ENCODE measurements at regions not wholly inside any gene's neighbourhood (a gene's known extent, or its start where the extent isn't known, plus 50 kb on each side); places are given as distances from the start of the nearest gene placed in this dataset.

- TF ChIP-seq YY1 (IDR thresholded peaks at IDR 0.05), result no peak
- TF ChIP-seq, protein P1, sequence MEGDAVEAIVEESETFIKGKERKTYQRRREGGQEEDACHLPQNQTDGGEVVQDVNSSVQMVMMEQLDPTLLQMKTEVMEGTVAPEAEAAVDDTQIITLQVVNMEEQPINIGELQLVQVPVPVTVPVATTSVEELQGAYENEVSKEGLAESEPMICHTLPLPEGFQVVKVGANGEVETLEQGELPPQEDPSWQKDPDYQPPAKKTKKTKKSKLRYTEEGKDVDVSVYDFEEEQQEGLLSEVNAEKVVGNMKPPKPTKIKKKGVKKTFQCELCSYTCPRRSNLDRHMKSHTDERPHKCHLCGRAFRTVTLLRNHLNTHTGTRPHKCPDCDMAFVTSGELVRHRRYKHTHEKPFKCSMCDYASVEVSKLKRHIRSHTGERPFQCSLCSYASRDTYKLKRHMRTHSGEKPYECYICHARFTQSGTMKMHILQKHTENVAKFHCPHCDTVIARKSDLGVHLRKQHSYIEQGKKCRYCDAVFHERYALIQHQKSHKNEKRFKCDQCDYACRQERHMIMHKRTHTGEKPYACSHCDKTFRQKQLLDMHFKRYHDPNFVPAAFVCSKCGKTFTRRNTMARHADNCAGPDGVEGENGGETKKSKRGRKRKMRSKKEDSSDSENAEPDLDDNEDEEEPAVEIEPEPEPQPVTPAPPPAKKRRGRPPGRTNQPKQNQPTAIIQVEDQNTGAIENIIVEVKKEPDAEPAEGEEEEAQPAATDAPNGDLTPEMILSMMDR (IDR thresholded peaks at IDR 0.05; ENCODE audit: low read depth, low read length, missing input control), result no peak
Observed at GRCh38 chr2:2530334-2530733, 199.3 kb upstream of the MYT1L start.

Measured in liver (tissue), 2 donors.